ENCODE measurements at regions not wholly inside any gene's neighbourhood (a gene's known extent, or its start where the extent isn't known, plus 50 kb on each side); places are given as distances from the start of the nearest gene placed in this dataset.

GRCh38 chr15:24748812-24749439, 73.4 kb downstream of the NPAP1 start:
- H3K4me3 ChIP-seq = no peak overlapping the region
- DNase-seq = no peak
- H3K27ac ChIP-seq = no peak overlapping the region
- H3K36me3 ChIP-seq = no peaks in the 10 kb centered on the region
- H3K9me3 ChIP-seq = peaks cover 0 to 3% of the 10 kb centered on the region in 2 donors
- no peaks in the 10 kb centered on the region for H3K4me1 ChIP-seq (ENCODE audit: insufficient read depth)
- WGBS, 3 donors = 71 to 93% (median 87%) methylated on average over 4 of the region's 4 CpGs
- intact Hi-C loops (cut with DNase I) = no loop called here
- no peaks in the 10 kb centered on the region for H3K27me3 ChIP-seq
- TF ChIP-seq POLR2A (IDR thresholded peaks at IDR 0.05) = no peak

- Histone ChIP-seq H3K27me3 (no peaks in the 10 kb centered on the region), H3K4me1 (ENCODE audit: insufficient read depth) (no peaks in the 10 kb centered on the region), H3K4me3 (no peak overlapping the region), H3K36me3 (no peaks in the 10 kb centered on the region), H3K9me3 (peaks cover 0 to 3% of the 10 kb centered on the region in 2 donors), H3K27ac (no peak overlapping the region)
- intact Hi-C loops (cut with DNase I) = no loop called here
- WGBS, 3 donors = 14 to 33% (median 19%) methylated on average over 3 of the region's 3 CpGs
- TF ChIP-seq EP300 (IDR thresholded peaks at IDR 0.05) (no peak), POLR2A (IDR thresholded peaks at IDR 0.05) (no peak)
- DNase-seq = no peak
Observed at GRCh38 chr15:24752354-24752753, 76.8 kb downstream of the NPAP1 start.

GRCh38 chr15:24756101-24756500, 80.5 kb downstream of the NPAP1 start:
- Histone ChIP-seq H3K36me3 (no peaks in the 10 kb centered on the region), H3K9me3 (no peaks in the 10 kb centered on the region), H3K27ac (no peak overlapping the region), H3K4me1 (ENCODE audit: insufficient read depth) (no peaks in the 10 kb centered on the region), H3K27me3 (no peaks in the 10 kb centered on the region), H3K4me3 (no peak overlapping the region)
- no peak for DNase-seq
- WGBS, 3 donors = 85 to 94% (median 87%) methylated on average over 5 of the region's 5 CpGs
- TF ChIP-seq EP300 (IDR thresholded peaks at IDR 0.05) = no peak
- no peak for TF ChIP-seq CTCF (IDR thresholded peaks at IDR 0.05)
- no peak for TF ChIP-seq POLR2A (IDR thresholded peaks at IDR 0.05)
- intact Hi-C loops (cut with DNase I) = no loop called here

- no peak for DNase-seq
- H3K27me3 ChIP-seq = no peaks in the 10 kb centered on the region
- H3K36me3 ChIP-seq = no peaks in the 10 kb centered on the region
- intact Hi-C loops (cut with DNase I) = no loop called here
- H3K27ac ChIP-seq = no peak overlapping the region
- TF ChIP-seq POLR2A (IDR thresholded peaks at IDR 0.05) (no peak), CTCF (IDR thresholded peaks at IDR 0.05) (no peak), EP300 (IDR thresholded peaks at IDR 0.05) (no peak)
- H3K4me1 ChIP-seq (ENCODE audit: insufficient read depth) = no peaks in the 10 kb centered on the region
- no peaks in the 10 kb centered on the region for H3K9me3 ChIP-seq
- no peak overlapping the region for H3K4me3 ChIP-seq
- 79 to 80% (median 79%) methylated on average over 7 of the region's 7 CpGs for WGBS, 3 donors
Observed at GRCh38 chr15:24760066-24760465, 84.5 kb downstream of the NPAP1 start.

GRCh38 chr15:24761704-24762302, 86.2 kb downstream of the NPAP1 start:
- intact Hi-C loops (cut with DNase I) = no loop called here
- WGBS, 3 donors = 71 to 75% (median 71%) methylated on average over 5 of the region's 5 CpGs
- no peaks in the 10 kb centered on the region for H3K36me3 ChIP-seq
- H3K27ac ChIP-seq = no peak overlapping the region
- H3K4me1 ChIP-seq (ENCODE audit: insufficient read depth) = no peaks in the 10 kb centered on the region
- no peak overlapping the region for H3K4me3 ChIP-seq
- DNase-seq = no peak
- no peak for TF ChIP-seq EP300 (IDR thresholded peaks at IDR 0.05)
- no peak for TF ChIP-seq POLR2A (IDR thresholded peaks at IDR 0.05)
- TF ChIP-seq CTCF (IDR thresholded peaks at IDR 0.05) = no peak
- H3K9me3 ChIP-seq = no peaks in the 10 kb centered on the region
- H3K27me3 ChIP-seq = no peaks in the 10 kb centered on the region

Data from ovary (tissue), 7 donors.